ENCODE measurements at regions not wholly inside any gene's neighbourhood (a gene's known extent, or its start where the extent isn't known, plus 50 kb on each side); places are given as distances from the start of the nearest gene placed in this dataset.
"Not testable (repeated sequence)": the region's sequence is repeated elsewhere in the genome, so short reads cannot be mapped to it uniquely, and the experiment has no call there.

GRCh38 chr12:78338054-78338785 lies 507.5 kb downstream of the NAV3 start:
- DNase-seq, result no peak

GRCh38 chr12:78340406-78340805 lies 509.7 kb downstream of the NAV3 start:
- DNase-seq, result no peak

- DNase-seq, result no peak
Observed at GRCh38 chr12:78343657-78344056, 513.0 kb downstream of the NAV3 start.

- DNase-seq, result no peak
Observed at GRCh38 chr12:78359520-78359919, 505.1 kb upstream of the SYT1 start.

GRCh38 chr12:78361683-78362082 lies 502.9 kb upstream of the SYT1 start:
- no peak for DNase-seq

- DNase-seq, result no peak
Observed at GRCh38 chr12:78371284-78371683, 493.3 kb upstream of the SYT1 start.

- DNase-seq, result no peak
Observed at GRCh38 chr12:78375461-78375860, 489.1 kb upstream of the SYT1 start.

GRCh38 chr12:78376257-78376656 lies 488.3 kb upstream of the SYT1 start:
- DNase-seq, result no peak

- not testable (repeated sequence) for DNase-seq
Observed at GRCh38 chr12:78379065-78379464, 485.5 kb upstream of the SYT1 start.

GRCh38 chr12:78383414-78383813 lies 481.2 kb upstream of the SYT1 start:
- DNase-seq, result no peak

GRCh38 chr12:78384541-78384940 lies 480.0 kb upstream of the SYT1 start:
- no peak for DNase-seq

GRCh38 chr12:78385541-78385940 lies 479.0 kb upstream of the SYT1 start:
- no peak for DNase-seq

GRCh38 chr12:78386871-78387270 lies 477.7 kb upstream of the SYT1 start:
- no peak for DNase-seq

GRCh38 chr12:78387721-78388120 lies 476.9 kb upstream of the SYT1 start:
- DNase-seq, result no peak

GRCh38 chr12:78388461-78388860 lies 476.1 kb upstream of the SYT1 start:
- DNase-seq, result no peak

GRCh38 chr12:78390920-78391319 lies 473.7 kb upstream of the SYT1 start:
- DNase-seq, result no peak

- no peak for DNase-seq
Observed at GRCh38 chr12:78392918-78393317, 471.7 kb upstream of the SYT1 start.

- no peak for DNase-seq
Observed at GRCh38 chr12:78395961-78396360, 468.6 kb upstream of the SYT1 start.

GRCh38 chr12:78396538-78396937 lies 468.0 kb upstream of the SYT1 start:
- DNase-seq, result no peak

- no peak for DNase-seq
Observed at GRCh38 chr12:78398750-78399149, 465.8 kb upstream of the SYT1 start.

- no peak for DNase-seq
Observed at GRCh38 chr12:78402366-78403134, 462.0 kb upstream of the SYT1 start.

GRCh38 chr12:78403136-78403535 lies 461.4 kb upstream of the SYT1 start:
- DNase-seq, result no peak

GRCh38 chr12:78403681-78404080 lies 460.9 kb upstream of the SYT1 start:
- no peak for DNase-seq

GRCh38 chr12:78406213-78406612 lies 458.4 kb upstream of the SYT1 start:
- DNase-seq, result no peak

- no peak for DNase-seq
Observed at GRCh38 chr12:78406828-78407227, 457.7 kb upstream of the SYT1 start.

Measured in RPMI8226 (cell line).